Calu3 (cell line): ENCODE measurements at regions not wholly inside any gene's neighbourhood (a gene's known extent, or its start where the extent isn't known, plus 50 kb on each side); places are given as distances from the start of the nearest gene placed in this dataset.

Source experiments
- BruUV-seq: library from RNA; stranded (reverse); fragments of 400-500 nt; replicated peaks from 2 replicates; lab custom pipeline; 2021; lab: Mats Ljungman, UMichigan
- CTCF ChIA-PET: fragments of 300-600 bp; sonication (Branson Sonifier 250); formaldehyde crosslinking; loops from one replicate; lab custom pipeline; 2022; ENCODE audit warnings: antibody characterized with exemption; lab: Charles Lee
- DNase-seq: peaks from one replicate; pipeline ENCODE4 v3.0.0; 2022
- H3K27ac Mint-ChIP-seq: one replicate; pipeline ENCODE4 v1.8.0; 2022; ENCODE audit warnings: mixed read lengths; ENCODE audit not compliant: unreplicated experiment
- H3K27me3 Mint-ChIP-seq: one replicate; pipeline ENCODE4 v1.8.0; 2022; ENCODE audit warnings: mixed read lengths; ENCODE audit not compliant: unreplicated experiment
- H3K36me3 Mint-ChIP-seq: one replicate; pipeline ENCODE4 v1.8.0; 2022; ENCODE audit warnings: mild to moderate bottlenecking, moderate library complexity, mixed read lengths; ENCODE audit not compliant: insufficient read depth, unreplicated experiment
- H3K4me1 Mint-ChIP-seq: one replicate; pipeline ENCODE4 v1.8.0; 2022; ENCODE audit warnings: mild to moderate bottlenecking, low read depth, mixed read lengths; ENCODE audit not compliant: unreplicated experiment
- H3K4me3 Mint-ChIP-seq: one replicate; pipeline ENCODE4 v1.8.0; 2022; ENCODE audit warnings: mild to moderate bottlenecking, low read depth, moderate library complexity, mixed read lengths; ENCODE audit not compliant: unreplicated experiment
- H3K9me3 Mint-ChIP-seq: one replicate; pipeline ENCODE4 v1.8.0; 2022; ENCODE audit warnings: low read depth, mixed read lengths; ENCODE audit not compliant: unreplicated experiment
- intact Hi-C: fragments of 100-400 bp; cut with micrococcal nuclease; formaldehyde crosslinking; loops from one replicate; pipeline ENCODE4 v1.10.0; 2022; ENCODE audit not compliant: unreplicated experiment
- TF ChIP-seq, protein P1 (sequence below): fragments of 200-600 bp; IDR thresholded peaks from one replicate; pipeline ENCODE4 v1.8.0; 2022; ENCODE audit warnings: antibody characterized with exemption; ENCODE audit not compliant: unreplicated experiment

DNA sequence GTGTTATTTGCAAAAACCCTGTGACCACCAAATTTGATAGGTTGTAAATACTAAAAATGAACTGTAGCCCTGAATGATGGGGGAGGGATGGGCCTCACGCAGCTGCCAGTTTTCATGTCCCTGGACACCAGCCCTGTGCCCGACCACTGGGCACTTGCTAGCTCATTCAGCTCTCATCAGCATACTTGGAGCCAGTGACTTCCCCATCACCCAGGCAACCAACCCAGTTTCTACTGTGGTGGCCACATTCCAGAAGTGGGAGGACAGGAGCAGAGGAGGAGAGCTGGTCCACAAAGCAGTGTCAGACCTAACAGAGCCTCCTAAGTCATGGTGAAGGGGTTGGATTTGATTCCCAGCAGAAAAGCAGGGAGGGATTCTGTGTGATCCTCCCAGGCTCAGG is 128.2 kb downstream of the CPEB2 start:
- intact Hi-C loops, result no loop called here
- no peak for DNase-seq
- Mint-ChIP-seq H3K9me3 (peaks cover 4% of the 10 kb centered on the region), H3K27me3 (peaks cover 10% of the 10 kb centered on the region), H3K4me3 (no peak overlapping the region), H3K27ac (no peak overlapping the region), H3K4me1 (no peaks in the 10 kb centered on the region), H3K36me3 (no peaks in the 10 kb centered on the region)
- no TSS peak for BruUV-seq
- CTCF ChIA-PET, result no interaction called here
- TF ChIP-seq, protein P1, sequence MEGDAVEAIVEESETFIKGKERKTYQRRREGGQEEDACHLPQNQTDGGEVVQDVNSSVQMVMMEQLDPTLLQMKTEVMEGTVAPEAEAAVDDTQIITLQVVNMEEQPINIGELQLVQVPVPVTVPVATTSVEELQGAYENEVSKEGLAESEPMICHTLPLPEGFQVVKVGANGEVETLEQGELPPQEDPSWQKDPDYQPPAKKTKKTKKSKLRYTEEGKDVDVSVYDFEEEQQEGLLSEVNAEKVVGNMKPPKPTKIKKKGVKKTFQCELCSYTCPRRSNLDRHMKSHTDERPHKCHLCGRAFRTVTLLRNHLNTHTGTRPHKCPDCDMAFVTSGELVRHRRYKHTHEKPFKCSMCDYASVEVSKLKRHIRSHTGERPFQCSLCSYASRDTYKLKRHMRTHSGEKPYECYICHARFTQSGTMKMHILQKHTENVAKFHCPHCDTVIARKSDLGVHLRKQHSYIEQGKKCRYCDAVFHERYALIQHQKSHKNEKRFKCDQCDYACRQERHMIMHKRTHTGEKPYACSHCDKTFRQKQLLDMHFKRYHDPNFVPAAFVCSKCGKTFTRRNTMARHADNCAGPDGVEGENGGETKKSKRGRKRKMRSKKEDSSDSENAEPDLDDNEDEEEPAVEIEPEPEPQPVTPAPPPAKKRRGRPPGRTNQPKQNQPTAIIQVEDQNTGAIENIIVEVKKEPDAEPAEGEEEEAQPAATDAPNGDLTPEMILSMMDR, result no peak

- no peak for DNase-seq
- Mint-ChIP-seq H3K4me1 (no peaks in the 10 kb centered on the region), H3K9me3 (peaks cover 3% of the 10 kb centered on the region), H3K27ac (no peak overlapping the region), H3K36me3 (no peaks in the 10 kb centered on the region), H3K27me3 (peaks cover 10% of the 10 kb centered on the region), H3K4me3 (no peak overlapping the region)
- TF ChIP-seq, protein P1, result no peak
- no TSS peak for BruUV-seq
- intact Hi-C loops, result no loop called here
- CTCF ChIA-PET, result no interaction called here
Measured at GRCh38 chr4:15131551-15131950, 129.3 kb downstream of the CPEB2 start.

DNA sequence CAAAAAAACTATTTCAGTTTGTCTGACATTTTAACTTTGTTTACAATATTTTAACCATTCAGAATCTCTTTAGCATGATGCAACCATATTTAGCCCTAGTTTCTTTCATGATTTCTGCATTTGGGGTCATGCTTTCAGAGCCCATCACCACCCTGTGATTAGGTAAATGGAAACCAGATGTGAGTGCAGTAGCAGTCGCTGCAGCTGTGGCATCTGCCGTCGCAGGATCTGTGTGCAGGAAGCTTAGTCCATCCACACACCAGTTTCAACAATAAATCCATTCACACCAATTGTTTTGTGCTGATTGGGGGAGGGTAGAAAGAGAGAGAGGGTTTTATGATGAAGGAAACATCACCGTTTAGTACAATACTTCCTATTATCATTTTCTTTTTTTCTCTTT is 130.5 kb downstream of the CPEB2 start:
- DNase-seq, result no peak
- Mint-ChIP-seq H3K27me3 (peaks cover 10% of the 10 kb centered on the region), H3K4me1 (no peaks in the 10 kb centered on the region), H3K9me3 (peaks cover 12% of the 10 kb centered on the region), H3K4me3 (no peak overlapping the region), H3K36me3 (no peaks in the 10 kb centered on the region), H3K27ac (no peak overlapping the region)
- TF ChIP-seq, protein P1, result no peak
- CTCF ChIA-PET, result interaction anchor here (0.7 kb wide), 1 partner anchor 155 kb away, joined by 4 read pairs; no protein-coding TSS in a partner anchor
- BruUV-seq, result no TSS peak
- intact Hi-C loops, result no loop called here

- DNase-seq, result no peak
- Mint-ChIP-seq H3K4me3 (no peak overlapping the region), H3K27me3 (no peaks in the 10 kb centered on the region), H3K36me3 (no peaks in the 10 kb centered on the region), H3K4me1 (no peaks in the 10 kb centered on the region), H3K9me3 (peaks cover 14% of the 10 kb centered on the region), H3K27ac (no peak overlapping the region)
- CTCF ChIA-PET, result interaction anchor here (0.6 kb wide), 1 partner anchor 51 kb away, joined by 3 read pairs; no protein-coding TSS in a partner anchor
- intact Hi-C loops, result no loop called here
- TF ChIP-seq, protein P1, result no peak
- no TSS peak for BruUV-seq
Measured at GRCh38 chr4:15139599-15139998, 137.3 kb downstream of the CPEB2 start.
